ENCODE measurements at regions not wholly inside any gene's neighbourhood (a gene's known extent, or its start where the extent isn't known, plus 50 kb on each side); places are given as distances from the start of the nearest gene placed in this dataset.

GRCh38 chr7:55303220-55303619 is 61.9 kb upstream of the LANCL2 start:
- Mint-ChIP-seq H3K36me3 (ENCODE audit: unreplicated experiment) (no peaks in the 10 kb centered on the region), H3K4me1 (ENCODE audit: low read depth, unreplicated experiment) (no peaks in the 10 kb centered on the region), H3K27ac (ENCODE audit: unreplicated experiment) (no peak overlapping the region), H3K9me3 (ENCODE audit: unreplicated experiment) (peaks cover 5% of the 10 kb centered on the region), H3K27me3 (ENCODE audit: unreplicated experiment) (peaks cover 3% of the 10 kb centered on the region), H3K4me3 (ENCODE audit: unreplicated experiment) (no peak overlapping the region)
- TF ChIP-seq CTCF (IDR thresholded peaks at IDR 0.05; ENCODE audit: partially characterized antibody, unreplicated experiment), result no peak
- DNase-seq, result no peak

GRCh38 chr7:55304018-55304762 is 60.9 kb upstream of the LANCL2 start:
- Mint-ChIP-seq H3K27ac (ENCODE audit: unreplicated experiment) (no peak overlapping the region), H3K4me1 (ENCODE audit: low read depth, unreplicated experiment) (no peaks in the 10 kb centered on the region), H3K27me3 (ENCODE audit: unreplicated experiment) (peaks cover 3% of the 10 kb centered on the region), H3K36me3 (ENCODE audit: unreplicated experiment) (no peaks in the 10 kb centered on the region), H3K9me3 (ENCODE audit: unreplicated experiment) (peaks cover 6% of the 10 kb centered on the region), H3K4me3 (ENCODE audit: unreplicated experiment) (no peak overlapping the region)
- DNase-seq, result no peak
- TF ChIP-seq CTCF (IDR thresholded peaks at IDR 0.05; ENCODE audit: partially characterized antibody, unreplicated experiment), result no peak

- TF ChIP-seq CTCF (IDR thresholded peaks at IDR 0.05; ENCODE audit: partially characterized antibody, unreplicated experiment), result no peak
- Mint-ChIP-seq H3K36me3 (ENCODE audit: unreplicated experiment) (no peaks in the 10 kb centered on the region), H3K9me3 (ENCODE audit: unreplicated experiment) (peaks cover 5% of the 10 kb centered on the region), H3K27ac (ENCODE audit: unreplicated experiment) (no peak overlapping the region), H3K27me3 (ENCODE audit: unreplicated experiment) (peaks cover 3% of the 10 kb centered on the region), H3K4me1 (ENCODE audit: low read depth, unreplicated experiment) (no peaks in the 10 kb centered on the region), H3K4me3 (ENCODE audit: unreplicated experiment) (no peak overlapping the region)
- DNase-seq, result no peak
Measured at GRCh38 chr7:55305135-55305534, 60.0 kb upstream of the LANCL2 start.

- no peak for DNase-seq
- no peaks in the 10 kb centered on the region for H3K4me1 Mint-ChIP-seq (ENCODE audit: low read depth, unreplicated experiment)
- no peak for TF ChIP-seq CTCF (IDR thresholded peaks at IDR 0.05; ENCODE audit: partially characterized antibody, unreplicated experiment)
- H3K4me3 Mint-ChIP-seq (ENCODE audit: unreplicated experiment), result no peak overlapping the region
- H3K27ac Mint-ChIP-seq (ENCODE audit: unreplicated experiment), result no peak overlapping the region
- peaks cover 5% of the 10 kb centered on the region for H3K27me3 Mint-ChIP-seq (ENCODE audit: unreplicated experiment)
- peaks cover 9% of the 10 kb centered on the region for H3K36me3 Mint-ChIP-seq (ENCODE audit: unreplicated experiment)
- peaks cover 12% of the 10 kb centered on the region for H3K9me3 Mint-ChIP-seq (ENCODE audit: unreplicated experiment)
Measured at GRCh38 chr7:55306331-55306730, 58.8 kb upstream of the LANCL2 start.

GRCh38 chr7:55307123-55307916 is 57.8 kb upstream of the LANCL2 start:
- Mint-ChIP-seq H3K36me3 (ENCODE audit: unreplicated experiment) (peaks cover 12% of the 10 kb centered on the region), H3K9me3 (ENCODE audit: unreplicated experiment) (peaks cover 15% of the 10 kb centered on the region), H3K27ac (ENCODE audit: unreplicated experiment) (no peak overlapping the region), H3K27me3 (ENCODE audit: unreplicated experiment) (peaks cover 5% of the 10 kb centered on the region), H3K4me1 (ENCODE audit: low read depth, unreplicated experiment) (no peaks in the 10 kb centered on the region), H3K4me3 (ENCODE audit: unreplicated experiment) (no peak overlapping the region)
- no peak for TF ChIP-seq CTCF (IDR thresholded peaks at IDR 0.05; ENCODE audit: partially characterized antibody, unreplicated experiment)
- DNase-seq, result no peak
